GM23248 (cell line): ENCODE measurements at regions not wholly inside any gene's neighbourhood (a gene's known extent, or its start where the extent isn't known, plus 50 kb on each side); places are given as distances from the start of the nearest gene placed in this dataset.

Experiments used
- EZH2 ChIP-seq: fragments of 200-600 bp; sonication (generic); IDR thresholded peaks from 2 replicates; pipeline ENCODE4 v1.6.1; 2018; ENCODE audit warnings: antibody characterized with exemption, mild to moderate bottlenecking; ENCODE audit not compliant: insufficient read depth, poor library complexity, severe bottlenecking
- EZH2phosphoT487 ChIP-seq: fragments of 200-600 bp; sonication (generic); IDR thresholded peaks from 2 replicates; pipeline ENCODE4 v1.6.1; 2018; ENCODE audit warnings: antibody characterized with exemption, moderate library complexity, mild to moderate bottlenecking, low read depth; ENCODE audit not compliant: insufficient read depth

- TF ChIP-seq EZH2 (no peak), EZH2phosphoT487 (no peak)
Measured at GRCh38 chr14:56891226-56891625, 80.9 kb upstream of the OTX2 start.
